ENCODE measurements at regions not wholly inside any gene's neighbourhood (a gene's known extent, or its start where the extent isn't known, plus 50 kb on each side); places are given as distances from the start of the nearest gene placed in this dataset.
"Not testable (repeated sequence)": the region's sequence is repeated elsewhere in the genome, so short reads cannot be mapped to it uniquely, and the experiment has no call there.

DNA sequence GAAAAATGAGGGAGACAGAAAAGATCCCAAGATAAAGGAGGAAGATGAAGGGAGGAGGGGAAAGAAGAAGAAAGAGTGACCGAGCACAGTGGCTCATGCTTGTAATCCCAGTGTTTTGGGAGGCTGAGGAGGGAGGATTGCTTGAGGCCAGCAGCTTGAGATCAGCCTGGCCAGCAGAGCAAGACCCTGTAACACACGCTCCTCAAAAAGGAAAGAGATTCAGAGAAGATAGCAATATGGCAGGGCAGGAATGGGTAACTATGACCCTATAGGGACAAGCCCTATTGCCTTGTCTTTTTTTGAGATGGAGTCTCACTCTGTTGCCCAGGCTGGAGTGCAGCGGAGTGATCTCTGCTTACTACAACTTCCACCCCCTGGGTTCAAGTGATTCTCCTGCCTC lies 116.9 kb upstream of the MAP1LC3B2 start:
- no peak overlapping the region for H3K4me3 ChIP-seq (ENCODE audit: low read depth, low read length)
- no peak for DNase-seq (ENCODE audit: low read depth)
- TF ChIP-seq, protein P1, sequence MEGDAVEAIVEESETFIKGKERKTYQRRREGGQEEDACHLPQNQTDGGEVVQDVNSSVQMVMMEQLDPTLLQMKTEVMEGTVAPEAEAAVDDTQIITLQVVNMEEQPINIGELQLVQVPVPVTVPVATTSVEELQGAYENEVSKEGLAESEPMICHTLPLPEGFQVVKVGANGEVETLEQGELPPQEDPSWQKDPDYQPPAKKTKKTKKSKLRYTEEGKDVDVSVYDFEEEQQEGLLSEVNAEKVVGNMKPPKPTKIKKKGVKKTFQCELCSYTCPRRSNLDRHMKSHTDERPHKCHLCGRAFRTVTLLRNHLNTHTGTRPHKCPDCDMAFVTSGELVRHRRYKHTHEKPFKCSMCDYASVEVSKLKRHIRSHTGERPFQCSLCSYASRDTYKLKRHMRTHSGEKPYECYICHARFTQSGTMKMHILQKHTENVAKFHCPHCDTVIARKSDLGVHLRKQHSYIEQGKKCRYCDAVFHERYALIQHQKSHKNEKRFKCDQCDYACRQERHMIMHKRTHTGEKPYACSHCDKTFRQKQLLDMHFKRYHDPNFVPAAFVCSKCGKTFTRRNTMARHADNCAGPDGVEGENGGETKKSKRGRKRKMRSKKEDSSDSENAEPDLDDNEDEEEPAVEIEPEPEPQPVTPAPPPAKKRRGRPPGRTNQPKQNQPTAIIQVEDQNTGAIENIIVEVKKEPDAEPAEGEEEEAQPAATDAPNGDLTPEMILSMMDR (conservative IDR thresholded peaks at IDR 0.05; ENCODE audit: low read depth, low read length) = no peak

DNA sequence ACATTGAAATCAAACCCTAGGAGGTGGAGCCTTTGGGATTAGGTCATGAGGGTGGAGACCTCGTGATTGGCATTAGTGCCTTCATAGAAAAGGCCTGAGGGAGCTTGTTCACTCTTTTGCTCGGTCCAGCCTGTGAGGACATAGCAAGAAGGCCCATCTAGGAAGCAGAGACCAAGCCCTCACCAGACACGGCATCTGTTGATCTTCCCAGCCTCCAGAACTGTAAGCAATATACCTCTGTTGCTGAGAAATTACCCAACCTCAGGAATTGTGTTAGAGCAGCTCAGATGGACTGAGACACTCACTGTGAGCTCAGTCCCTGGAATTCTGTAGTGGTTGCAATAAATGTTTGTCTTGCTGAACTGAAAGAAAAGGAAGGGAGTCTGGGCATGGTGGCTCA lies 116.2 kb upstream of the MAP1LC3B2 start:
- no peak for DNase-seq (ENCODE audit: low read depth)
- TF ChIP-seq, protein P1 (conservative IDR thresholded peaks at IDR 0.05; ENCODE audit: low read depth, low read length) = no peak

DNA sequence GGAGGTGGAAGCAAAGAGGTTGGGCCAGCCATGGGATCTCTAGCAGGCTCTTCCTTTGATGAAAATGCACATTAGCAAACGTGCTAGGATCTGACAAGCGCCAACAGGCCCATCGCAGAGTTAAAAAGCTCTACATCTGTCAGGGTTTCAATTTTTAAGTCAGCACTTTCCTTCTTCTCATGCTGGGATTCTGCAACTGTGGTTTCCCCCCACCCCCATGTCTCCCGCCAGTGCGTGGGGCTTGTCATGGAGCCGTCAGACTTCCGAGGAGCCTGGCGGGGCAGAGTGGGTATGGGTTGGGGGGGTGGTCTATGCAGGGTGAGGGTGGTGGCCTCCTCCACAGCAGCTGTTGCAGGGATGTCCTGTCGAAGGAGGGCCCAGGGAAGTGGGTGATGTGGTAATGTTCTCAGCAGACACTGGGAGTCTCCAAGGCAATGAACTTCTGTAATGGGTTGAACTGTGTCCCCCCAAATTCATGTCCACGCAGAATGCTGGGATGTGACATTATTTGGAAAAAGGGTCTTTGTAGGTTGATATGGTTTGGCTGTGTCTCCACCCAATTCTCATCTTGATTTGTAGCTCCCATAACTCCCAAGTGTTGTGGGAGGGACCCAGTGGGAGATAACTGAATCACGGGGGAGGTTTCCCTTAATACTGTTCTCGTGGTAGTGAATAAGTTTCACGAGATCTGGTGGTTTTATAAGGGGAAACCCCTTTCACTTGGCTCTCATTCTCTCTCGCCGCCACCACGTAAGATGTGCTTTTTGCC lies 115.2 kb upstream of the MAP1LC3B2 start:
- no peak overlapping the region for H3K4me3 ChIP-seq (ENCODE audit: low read depth, low read length)
- DNase-seq (ENCODE audit: low read depth) = no peak
- TF ChIP-seq, protein P1 (conservative IDR thresholded peaks at IDR 0.05; ENCODE audit: low read depth, low read length) = no peak

More for the DNA sequence above, 116.2 kb upstream of the MAP1LC3B2 start:
- no peak overlapping the region for H3K4me3 ChIP-seq (ENCODE audit: low read depth, low read length)

DNA sequence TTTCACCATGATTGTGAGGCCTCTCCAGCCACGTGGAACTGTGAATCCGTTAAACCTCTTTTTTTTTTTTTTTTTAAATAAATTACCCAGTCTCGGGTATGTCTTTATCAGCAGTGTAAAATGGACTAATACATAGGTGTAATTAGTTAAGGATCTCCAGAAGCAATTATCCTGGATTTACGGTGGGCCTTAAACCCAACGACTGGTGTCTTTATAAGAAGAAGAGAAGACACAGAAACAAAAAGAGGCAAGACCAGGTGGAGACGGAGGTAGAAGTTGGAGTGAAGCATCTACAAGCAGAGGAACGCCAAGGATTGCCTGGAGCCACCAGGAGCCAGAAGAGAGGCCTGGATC lies 114.6 kb upstream of the MAP1LC3B2 start:
- H3K4me3 ChIP-seq (ENCODE audit: low read depth, low read length) = no peak overlapping the region
- no peak for DNase-seq (ENCODE audit: low read depth)
- TF ChIP-seq, protein P1 (conservative IDR thresholded peaks at IDR 0.05; ENCODE audit: low read depth, low read length) = no peak

DNA sequence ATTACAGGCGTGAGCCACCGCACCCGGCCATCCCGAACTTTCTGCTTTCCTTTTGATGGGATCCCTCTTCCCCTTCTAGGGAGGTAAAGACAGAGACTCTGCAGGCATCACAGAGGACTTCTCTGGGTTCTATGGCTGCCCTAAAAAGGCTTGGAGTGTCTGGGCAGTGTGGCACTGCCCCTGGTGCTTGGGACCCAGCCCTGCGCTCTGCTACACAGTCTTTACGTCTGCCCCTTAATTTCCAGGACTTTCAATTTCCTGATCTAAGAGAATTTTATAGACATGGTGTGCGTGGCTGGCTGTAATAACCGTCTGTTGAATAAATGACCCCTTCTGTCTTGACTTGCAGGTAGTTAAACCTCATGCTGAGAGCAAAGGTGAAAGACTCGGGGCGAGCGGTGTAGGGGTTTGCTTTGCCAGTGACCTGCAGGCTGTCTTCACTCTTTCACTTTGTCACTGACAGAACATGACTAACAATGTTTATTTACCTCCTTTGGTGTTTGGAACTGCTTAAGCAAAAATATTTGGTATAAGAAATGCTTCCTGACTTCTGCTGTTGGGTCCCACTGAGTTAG lies 110.9 kb upstream of the MAP1LC3B2 start:
- TF ChIP-seq, protein P1 (conservative IDR thresholded peaks at IDR 0.05; ENCODE audit: low read depth, low read length) = no peak
- no peak for DNase-seq (ENCODE audit: low read depth)
- H3K4me3 ChIP-seq (ENCODE audit: low read depth, low read length) = no peak overlapping the region

DNA sequence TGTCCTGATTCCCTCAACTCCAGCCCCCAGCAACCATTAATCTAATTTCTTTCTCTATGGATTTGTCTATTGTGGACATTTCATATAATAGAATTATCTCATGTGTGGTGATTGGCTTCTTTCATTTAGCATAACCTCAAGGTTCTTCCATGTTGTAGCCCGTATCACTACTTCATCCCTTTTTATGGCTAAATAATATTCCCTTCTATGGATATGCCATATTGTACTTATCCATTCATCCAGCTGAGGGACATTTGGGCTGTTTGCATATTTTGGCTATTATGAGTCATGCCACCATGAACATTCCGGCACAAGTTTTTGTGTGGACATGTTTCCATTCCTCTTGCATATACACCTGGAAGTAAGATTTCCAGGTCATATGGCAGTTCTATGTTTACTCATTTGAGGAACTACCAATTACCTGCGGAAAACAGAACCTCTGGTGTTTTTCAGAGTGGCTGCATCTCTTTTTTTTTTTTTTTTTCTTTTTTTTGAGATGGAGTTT lies 108.7 kb upstream of the MAP1LC3B2 start:
- no peak overlapping the region for H3K4me3 ChIP-seq (ENCODE audit: low read depth, low read length)
- TF ChIP-seq, protein P1 (conservative IDR thresholded peaks at IDR 0.05; ENCODE audit: low read depth, low read length) = no peak
- no peak for DNase-seq (ENCODE audit: low read depth)

DNA sequence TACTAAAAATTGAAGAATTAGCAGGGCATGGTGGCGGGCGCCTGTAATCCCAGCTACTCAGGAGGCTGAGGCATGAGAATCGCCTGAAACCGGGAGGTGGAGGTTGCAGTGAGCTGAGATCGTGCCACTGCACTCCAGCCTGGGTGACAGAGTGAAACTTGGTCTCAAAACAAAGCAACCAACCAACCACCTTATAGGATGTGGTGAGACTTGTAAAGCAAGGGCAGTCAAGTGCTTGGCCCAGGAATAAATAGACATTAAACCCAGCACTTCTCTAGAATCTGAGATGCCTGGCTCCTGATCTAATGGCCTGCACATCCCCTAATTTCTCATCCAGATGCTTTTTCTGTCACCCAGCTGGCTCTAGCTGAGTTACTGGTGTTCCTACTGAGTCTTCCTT lies 106.2 kb upstream of the MAP1LC3B2 start:
- DNase-seq (ENCODE audit: low read depth); H3K4me3 ChIP-seq (ENCODE audit: low read depth, low read length): not testable (repeated sequence)
